ENCODE measurements at regions not wholly inside any gene's neighbourhood (a gene's known extent, or its start where the extent isn't known, plus 50 kb on each side); places are given as distances from the start of the nearest gene placed in this dataset.

DNA sequence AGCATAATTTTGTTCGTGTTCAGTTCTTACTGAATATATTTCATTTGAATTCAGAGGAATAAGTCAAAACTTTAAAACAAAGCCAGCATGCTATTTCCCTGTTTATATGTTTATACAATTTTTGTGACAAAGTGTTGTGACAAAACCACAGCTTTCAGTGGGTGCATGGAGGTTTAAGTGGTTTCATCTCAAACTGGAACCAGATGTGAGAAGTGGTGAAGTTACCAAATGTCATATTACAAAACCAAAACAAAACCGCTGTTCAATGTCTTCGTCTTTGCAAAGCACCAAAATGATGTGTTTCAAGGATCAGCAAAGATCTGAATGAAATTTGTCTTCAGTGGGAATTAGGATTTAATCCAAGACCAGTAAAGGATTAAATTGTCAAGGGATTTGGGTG lies 59.3 kb upstream of the OSTN start:
- Mint-ChIP-seq H3K27ac (no peak overlapping the region), H3K4me3 (no peak overlapping the region), H3K36me3 (ENCODE audit: low read depth) (no peaks in the 10 kb centered on the region; the same call in 2 of the 3 replicates), H3K9me3 (no peaks in the 10 kb centered on the region), H3K27me3 (ENCODE audit: insufficient read depth, low read depth, poor library complexity) (no peaks in the 10 kb centered on the region), H3K4me1 (no peaks in the 10 kb centered on the region)
- Histone ChIP-seq H3K36me3 (ENCODE audit: insufficient read depth) (no peaks in the 10 kb centered on the region), H3F3A (replicated peaks; ENCODE audit: low read depth) (no peaks in the 10 kb centered on the region), H3K4me1 (ENCODE audit: insufficient read depth) (no peaks in the 10 kb centered on the region), H3K4me3 (no peak overlapping the region), H3K4me2 (no peak overlapping the region), H4K20me1 (replicated peaks; ENCODE audit: insufficient read depth) (no peaks in the 10 kb centered on the region), H3K79me2 (replicated peaks; ENCODE audit: insufficient read depth) (no peaks in the 10 kb centered on the region), H3K9me2 (ENCODE audit: insufficient read depth) (no peaks in the 10 kb centered on the region), H3K27me3 (ENCODE audit: insufficient read depth) (no peaks in the 10 kb centered on the region), H2AFZ (no peak overlapping the region), H3K27ac (ENCODE audit: low read depth) (no peak overlapping the region)
- ATAC-seq (no peak), DNase-seq (ENCODE audit: low spot score) (no peak)
- TF ChIP-seq EZH2 (IDR thresholded peaks at IDR 0.05; ENCODE audit: low read depth, unreplicated experiment) (no peak), ZNF462 (CRISPR knock-in tag; IDR thresholded peaks at IDR 0.05) (no peak), ZNF114 (CRISPR knock-in tag; IDR thresholded peaks at IDR 0.05) (no peak), STAT1 (IDR thresholded peaks at IDR 0.05; ENCODE audit: unreplicated experiment) (no peak), JUNB (IDR thresholded peaks at IDR 0.05; ENCODE audit: unreplicated experiment) (no peak), POLR2AphosphoS5 (IDR thresholded peaks at IDR 0.05; ENCODE audit: low read depth) (no peak), CREB1 (CRISPR knock-in tag; IDR thresholded peaks at IDR 0.05; ENCODE audit: low read depth) (no peak), ETS1 (IDR thresholded peaks at IDR 0.05) (no peak), EZH2phosphoT487 (IDR thresholded peaks at IDR 0.05; ENCODE audit: unreplicated experiment) (no peak), NANOG (IDR thresholded peaks at IDR 0.05; ENCODE audit: borderline replicate concordance) (no peak), ZNF331 (CRISPR knock-in tag; IDR thresholded peaks at IDR 0.05; ENCODE audit: low read depth) (no peak)
- TF ChIP-seq, protein P1, sequence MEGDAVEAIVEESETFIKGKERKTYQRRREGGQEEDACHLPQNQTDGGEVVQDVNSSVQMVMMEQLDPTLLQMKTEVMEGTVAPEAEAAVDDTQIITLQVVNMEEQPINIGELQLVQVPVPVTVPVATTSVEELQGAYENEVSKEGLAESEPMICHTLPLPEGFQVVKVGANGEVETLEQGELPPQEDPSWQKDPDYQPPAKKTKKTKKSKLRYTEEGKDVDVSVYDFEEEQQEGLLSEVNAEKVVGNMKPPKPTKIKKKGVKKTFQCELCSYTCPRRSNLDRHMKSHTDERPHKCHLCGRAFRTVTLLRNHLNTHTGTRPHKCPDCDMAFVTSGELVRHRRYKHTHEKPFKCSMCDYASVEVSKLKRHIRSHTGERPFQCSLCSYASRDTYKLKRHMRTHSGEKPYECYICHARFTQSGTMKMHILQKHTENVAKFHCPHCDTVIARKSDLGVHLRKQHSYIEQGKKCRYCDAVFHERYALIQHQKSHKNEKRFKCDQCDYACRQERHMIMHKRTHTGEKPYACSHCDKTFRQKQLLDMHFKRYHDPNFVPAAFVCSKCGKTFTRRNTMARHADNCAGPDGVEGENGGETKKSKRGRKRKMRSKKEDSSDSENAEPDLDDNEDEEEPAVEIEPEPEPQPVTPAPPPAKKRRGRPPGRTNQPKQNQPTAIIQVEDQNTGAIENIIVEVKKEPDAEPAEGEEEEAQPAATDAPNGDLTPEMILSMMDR (conservative IDR thresholded peaks at IDR 0.05; ENCODE audit: low read depth in 2 of 2), result no peak
- TF ChIP-seq, protein P2, sequence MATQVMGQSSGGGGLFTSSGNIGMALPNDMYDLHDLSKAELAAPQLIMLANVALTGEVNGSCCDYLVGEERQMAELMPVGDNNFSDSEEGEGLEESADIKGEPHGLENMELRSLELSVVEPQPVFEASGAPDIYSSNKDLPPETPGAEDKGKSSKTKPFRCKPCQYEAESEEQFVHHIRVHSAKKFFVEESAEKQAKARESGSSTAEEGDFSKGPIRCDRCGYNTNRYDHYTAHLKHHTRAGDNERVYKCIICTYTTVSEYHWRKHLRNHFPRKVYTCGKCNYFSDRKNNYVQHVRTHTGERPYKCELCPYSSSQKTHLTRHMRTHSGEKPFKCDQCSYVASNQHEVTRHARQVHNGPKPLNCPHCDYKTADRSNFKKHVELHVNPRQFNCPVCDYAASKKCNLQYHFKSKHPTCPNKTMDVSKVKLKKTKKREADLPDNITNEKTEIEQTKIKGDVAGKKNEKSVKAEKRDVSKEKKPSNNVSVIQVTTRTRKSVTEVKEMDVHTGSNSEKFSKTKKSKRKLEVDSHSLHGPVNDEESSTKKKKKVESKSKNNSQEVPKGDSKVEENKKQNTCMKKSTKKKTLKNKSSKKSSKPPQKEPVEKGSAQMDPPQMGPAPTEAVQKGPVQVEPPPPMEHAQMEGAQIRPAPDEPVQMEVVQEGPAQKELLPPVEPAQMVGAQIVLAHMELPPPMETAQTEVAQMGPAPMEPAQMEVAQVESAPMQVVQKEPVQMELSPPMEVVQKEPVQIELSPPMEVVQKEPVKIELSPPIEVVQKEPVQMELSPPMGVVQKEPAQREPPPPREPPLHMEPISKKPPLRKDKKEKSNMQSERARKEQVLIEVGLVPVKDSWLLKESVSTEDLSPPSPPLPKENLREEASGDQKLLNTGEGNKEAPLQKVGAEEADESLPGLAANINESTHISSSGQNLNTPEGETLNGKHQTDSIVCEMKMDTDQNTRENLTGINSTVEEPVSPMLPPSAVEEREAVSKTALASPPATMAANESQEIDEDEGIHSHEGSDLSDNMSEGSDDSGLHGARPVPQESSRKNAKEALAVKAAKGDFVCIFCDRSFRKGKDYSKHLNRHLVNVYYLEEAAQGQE (IDR thresholded peaks at IDR 0.05; ENCODE audit: unreplicated experiment), result no peak

Data from GM23338 (cell line).